NCI-H2196 (cell line): ENCODE measurements at regions not wholly inside any gene's neighbourhood (a gene's known extent, or its start where the extent isn't known, plus 50 kb on each side); places are given as distances from the start of the nearest gene placed in this dataset.

Experiments
- DNase-seq: peaks from one replicate; lab custom pipeline; 2025; ENCODE audit not compliant: unreplicated experiment; lab: John Stamatoyannopoulos, UW

GRCh38 chr17:69820876-69821473 lies 254.1 kb upstream of the KCNJ16 start:
- no peak for DNase-seq

GRCh38 chr17:69822314-69822875 lies 252.6 kb upstream of the KCNJ16 start:
- DNase-seq = no peak

GRCh38 chr17:69828087-69828486 lies 246.9 kb upstream of the KCNJ16 start:
- no peak for DNase-seq

- DNase-seq = no peak
These were observed 240.5 kb upstream of the KCNJ16 start for GRCh38 chr17:69834494-69834893.

GRCh38 chr17:69851736-69852135 lies 223.3 kb upstream of the KCNJ16 start:
- no peak for DNase-seq

- DNase-seq = no peak
These were observed 221.3 kb upstream of the KCNJ16 start for GRCh38 chr17:69853541-69854224.

GRCh38 chr17:69854225-69854780 lies 220.7 kb upstream of the KCNJ16 start:
- DNase-seq = no peak

- DNase-seq = no peak
These were observed 218.1 kb upstream of the KCNJ16 start for GRCh38 chr17:69856946-69857345.

- no peak for DNase-seq
These were observed 217.6 kb upstream of the KCNJ16 start for GRCh38 chr17:69857412-69857835.

- no peak for DNase-seq
These were observed 216.6 kb upstream of the KCNJ16 start for GRCh38 chr17:69858460-69858859.

- no peak for DNase-seq
These were observed 214.8 kb upstream of the KCNJ16 start for GRCh38 chr17:69860142-69860680.

GRCh38 chr17:69864462-69864861 lies 210.6 kb upstream of the KCNJ16 start:
- DNase-seq = no peak

GRCh38 chr17:69869667-69870066 lies 205.4 kb upstream of the KCNJ16 start:
- DNase-seq = no peak

- DNase-seq = no peak
These were observed 204.9 kb upstream of the KCNJ16 start for GRCh38 chr17:69870091-69870530.

GRCh38 chr17:69870751-69871199 lies 204.2 kb upstream of the KCNJ16 start:
- DNase-seq = no peak

- no peak for DNase-seq
These were observed 203.7 kb upstream of the KCNJ16 start for GRCh38 chr17:69871318-69871717.

GRCh38 chr17:69872675-69873262 lies 202.3 kb upstream of the KCNJ16 start:
- DNase-seq = no peak

GRCh38 chr17:69874175-69874670 lies 200.8 kb upstream of the KCNJ16 start:
- DNase-seq = no peak

- DNase-seq = no peak
These were observed 198.3 kb upstream of the KCNJ16 start for GRCh38 chr17:69876757-69877156.

- no peak for DNase-seq
These were observed 196.4 kb upstream of the KCNJ16 start for GRCh38 chr17:69878661-69879060.

- DNase-seq = no peak
These were observed 195.4 kb upstream of the KCNJ16 start for GRCh38 chr17:69879576-69879975.
